SK-N-SH treated with all-trans-retinoic acid at 6 μM for 48 hours (cell line): ENCODE measurements at regions not wholly inside any gene's neighbourhood (a gene's known extent, or its start where the extent isn't known, plus 50 kb on each side); places are given as distances from the start of the nearest gene placed in this dataset.
"Not testable (repeated sequence)": the region's sequence is repeated elsewhere in the genome, so short reads cannot be mapped to it uniquely, and the experiment has no call there.

Experiments used
- GLIS3 ChIP-seq: fragments of 250-450 bp; sonication (Bioruptor Pico); IDR thresholded peaks from 2 replicates; pipeline ENCODE4 v1.5.0; 2020; ENCODE audit warnings: mild to moderate bottlenecking, moderate library complexity
- SNAI2 ChIP-seq: fragments of 250-450 bp; sonication (Bioruptor Pico); IDR thresholded peaks from 2 replicates; pipeline ENCODE4 v1.5.0; 2020; ENCODE audit warnings: mild to moderate bottlenecking, moderate library complexity

- not testable (repeated sequence) for TF ChIP-seq SNAI2, GLIS3
These were observed 66.3 kb downstream of the NPIPB11 start for GRCh38 chr16:29340235-29340634.
